ENCODE measurements at regions not wholly inside any gene's neighbourhood (a gene's known extent, or its start where the extent isn't known, plus 50 kb on each side); places are given as distances from the start of the nearest gene placed in this dataset.

GRCh38 chr19:23855676-23856075, 59.0 kb upstream of the ZNF726 start:
- no peaks in the 10 kb centered on the region for H3K27me3 ChIP-seq (ENCODE audit: control insufficient read depth, insufficient read depth, low read length)
- DNase-seq, result no peak
- H3K27ac ChIP-seq (ENCODE audit: low read length), result no peak overlapping the region
- no peaks in the 10 kb centered on the region for H3K36me3 ChIP-seq (ENCODE audit: control insufficient read depth, insufficient read depth, low read length)
- H3K4me1 ChIP-seq (ENCODE audit: control insufficient read depth, insufficient read depth, low read length), result no peaks in the 10 kb centered on the region
- WGBS (ENCODE audit: insufficient coverage, low lambda C conversion rate), result 75% methylated on average over 4 of the region's 4 CpGs
- H3K4me3 ChIP-seq (ENCODE audit: low read length), result no peak overlapping the region
- no peaks in the 10 kb centered on the region for H3K9me3 ChIP-seq (ENCODE audit: control insufficient read depth, low read depth, low read length)

- no peak for DNase-seq
- no peaks in the 10 kb centered on the region for H3K36me3 ChIP-seq (ENCODE audit: control insufficient read depth, insufficient read depth, low read length)
- no peaks in the 10 kb centered on the region for H3K4me1 ChIP-seq (ENCODE audit: control insufficient read depth, insufficient read depth, low read length)
- WGBS (ENCODE audit: insufficient coverage, low lambda C conversion rate), result no CpG with 5 or more reads among the region's 5 CpGs
- H3K9me3 ChIP-seq (ENCODE audit: control insufficient read depth, low read depth, low read length), result no peaks in the 10 kb centered on the region
- H3K27me3 ChIP-seq (ENCODE audit: control insufficient read depth, insufficient read depth, low read length), result no peaks in the 10 kb centered on the region
- H3K27ac ChIP-seq (ENCODE audit: low read length), result no peak overlapping the region
- H3K4me3 ChIP-seq (ENCODE audit: low read length), result no peak overlapping the region
Observed at GRCh38 chr19:23851966-23852365, 62.7 kb upstream of the ZNF726 start.

GRCh38 chr19:23832717-23833327, 74.1 kb upstream of the ZNF681 start:
- no peak for DNase-seq
- no CpG with 5 or more reads among the region's 2 CpGs for WGBS (ENCODE audit: insufficient coverage, low lambda C conversion rate)
- peaks cover 6% of the 10 kb centered on the region for H3K9me3 ChIP-seq (ENCODE audit: control insufficient read depth, low read depth, low read length)

GRCh38 chr19:23823952-23824389, 65.3 kb upstream of the ZNF681 start:
- peak in 1 of 2 donors; percentile 4 for DNase-seq
- WGBS (ENCODE audit: insufficient coverage, low lambda C conversion rate), result no CpG with 5 or more reads among the region's 2 CpGs
- no peaks in the 10 kb centered on the region for H3K27me3 ChIP-seq (ENCODE audit: control insufficient read depth, insufficient read depth, low read length)
- no peak overlapping the region for H3K4me3 ChIP-seq (ENCODE audit: low read length)
- no peak overlapping the region for H3K27ac ChIP-seq (ENCODE audit: low read length)
- no peaks in the 10 kb centered on the region for H3K4me1 ChIP-seq (ENCODE audit: control insufficient read depth, insufficient read depth, low read length)
- H3K36me3 ChIP-seq (ENCODE audit: control insufficient read depth, insufficient read depth, low read length), result no peaks in the 10 kb centered on the region
- peaks cover 11% of the 10 kb centered on the region for H3K9me3 ChIP-seq (ENCODE audit: control insufficient read depth, low read depth, low read length)

More at GRCh38 chr19:23832717-23833327, 74.1 kb upstream of the ZNF681 start:
- Histone ChIP-seq H3K27me3 (ENCODE audit: control insufficient read depth, insufficient read depth, low read length) (no peaks in the 10 kb centered on the region), H3K36me3 (ENCODE audit: control insufficient read depth, insufficient read depth, low read length) (no peaks in the 10 kb centered on the region), H3K4me3 (ENCODE audit: low read length) (no peak overlapping the region), H3K27ac (ENCODE audit: low read length) (no peak overlapping the region), H3K4me1 (ENCODE audit: control insufficient read depth, insufficient read depth, low read length) (no peaks in the 10 kb centered on the region)

- Histone ChIP-seq H3K36me3 (ENCODE audit: control insufficient read depth, insufficient read depth, low read length) (no peaks in the 10 kb centered on the region), H3K9me3 (ENCODE audit: control insufficient read depth, low read depth, low read length) (peaks cover 11% of the 10 kb centered on the region), H3K27ac (ENCODE audit: low read length) (no peak overlapping the region), H3K4me3 (ENCODE audit: low read length) (no peak overlapping the region), H3K27me3 (ENCODE audit: control insufficient read depth, insufficient read depth, low read length) (no peaks in the 10 kb centered on the region), H3K4me1 (ENCODE audit: control insufficient read depth, insufficient read depth, low read length) (no peaks in the 10 kb centered on the region)
- no CpG with 5 or more reads among the region's 1 CpG for WGBS (ENCODE audit: insufficient coverage, low lambda C conversion rate)
- no peak for DNase-seq
Observed at GRCh38 chr19:23822735-23823134, 64.0 kb upstream of the ZNF681 start.

- Histone ChIP-seq H3K36me3 (ENCODE audit: control insufficient read depth, insufficient read depth, low read length) (no peaks in the 10 kb centered on the region), H3K9me3 (ENCODE audit: control insufficient read depth, low read depth, low read length) (peaks cover 5% of the 10 kb centered on the region), H3K27me3 (ENCODE audit: control insufficient read depth, insufficient read depth, low read length) (no peaks in the 10 kb centered on the region), H3K4me1 (ENCODE audit: control insufficient read depth, insufficient read depth, low read length) (no peaks in the 10 kb centered on the region), H3K4me3 (ENCODE audit: low read length) (no peak overlapping the region), H3K27ac (ENCODE audit: low read length) (no peak overlapping the region)
- peak; percentile 13 to 16 for DNase-seq
- no CpG with 5 or more reads among the region's 4 CpGs for WGBS (ENCODE audit: insufficient coverage, low lambda C conversion rate)
Observed at GRCh38 chr19:23817519-23817918, 58.8 kb upstream of the ZNF681 start.

- Histone ChIP-seq H3K9me3 (ENCODE audit: control insufficient read depth, low read depth, low read length) (no peaks in the 10 kb centered on the region), H3K27ac (ENCODE audit: low read length) (no peak overlapping the region), H3K27me3 (ENCODE audit: control insufficient read depth, insufficient read depth, low read length) (no peaks in the 10 kb centered on the region), H3K4me1 (ENCODE audit: control insufficient read depth, insufficient read depth, low read length) (no peaks in the 10 kb centered on the region), H3K36me3 (ENCODE audit: control insufficient read depth, insufficient read depth, low read length) (no peaks in the 10 kb centered on the region), H3K4me3 (ENCODE audit: low read length) (no peak overlapping the region)
- no CpG with 5 or more reads among the region's 3 CpGs for WGBS (ENCODE audit: insufficient coverage, low lambda C conversion rate)
- DNase-seq, result no peak
Observed at GRCh38 chr19:23810496-23810895, 51.8 kb upstream of the ZNF681 start.

All from large intestine (tissue), 3 donors.